ENCODE measurements at regions not wholly inside any gene's neighbourhood (a gene's known extent, or its start where the extent isn't known, plus 50 kb on each side); places are given as distances from the start of the nearest gene placed in this dataset.
"Not testable (repeated sequence)": the region's sequence is repeated elsewhere in the genome, so short reads cannot be mapped to it uniquely, and the experiment has no call there.

- H3K27ac ChIP-seq (ENCODE audit: low read depth in 2 of 2, low read length in 2 of 2), result no peak overlapping the region
- H3K9me3 ChIP-seq (ENCODE audit: control insufficient read depth in 2 of 2, low read length in 2 of 2), result no peaks in the 10 kb centered on the region
- no peak overlapping the region for H3K9ac ChIP-seq (ENCODE audit: low read depth in 1 of 2, low read length in 2 of 2)
- no peaks in the 10 kb centered on the region for H3K27me3 ChIP-seq (ENCODE audit: control insufficient read depth in 2 of 2, insufficient read depth in 2 of 2, low read length in 2 of 2)
- no peak overlapping the region for H3K4me3 ChIP-seq (ENCODE audit: low read length in 2 of 2)
- no peaks in the 10 kb centered on the region for H3K36me3 ChIP-seq (ENCODE audit: control insufficient read depth in 2 of 2, insufficient read depth in 2 of 2, low read length in 2 of 2)
- H3K4me1 ChIP-seq (ENCODE audit: control insufficient read depth in 2 of 2, insufficient read depth in 2 of 2, low read length in 2 of 2), result no peaks in the 10 kb centered on the region
Measured at GRCh38 chr5:120808135-120808534, 344.0 kb downstream of the PRR16 start.

- Histone ChIP-seq H3K27ac (ENCODE audit: low read depth in 2 of 2, low read length in 2 of 2) (no peak overlapping the region), H3K4me3 (ENCODE audit: low read length in 2 of 2) (no peak overlapping the region), H3K36me3 (ENCODE audit: control insufficient read depth in 2 of 2, insufficient read depth in 2 of 2, low read length in 2 of 2) (no peaks in the 10 kb centered on the region), H3K9ac (ENCODE audit: low read depth in 1 of 2, low read length in 2 of 2) (no peak overlapping the region), H3K4me1 (ENCODE audit: control insufficient read depth in 2 of 2, insufficient read depth in 2 of 2, low read length in 2 of 2) (no peaks in the 10 kb centered on the region), H3K9me3 (ENCODE audit: control insufficient read depth in 2 of 2, low read length in 2 of 2) (no peaks in the 10 kb centered on the region), H3K27me3 (ENCODE audit: control insufficient read depth in 2 of 2, insufficient read depth in 2 of 2, low read length in 2 of 2) (no peaks in the 10 kb centered on the region)
Measured at GRCh38 chr5:120808606-120809005, 344.5 kb downstream of the PRR16 start.

GRCh38 chr5:120813551-120813950 is 349.5 kb downstream of the PRR16 start:
- Histone ChIP-seq H3K27me3 (ENCODE audit: control insufficient read depth in 2 of 2, insufficient read depth in 2 of 2, low read length in 2 of 2) (no peaks in the 10 kb centered on the region), H3K27ac (ENCODE audit: low read depth in 2 of 2, low read length in 2 of 2) (no peak overlapping the region), H3K4me1 (ENCODE audit: control insufficient read depth in 2 of 2, insufficient read depth in 2 of 2, low read length in 2 of 2) (no peaks in the 10 kb centered on the region), H3K9me3 (ENCODE audit: control insufficient read depth in 2 of 2, low read length in 2 of 2) (no peaks in the 10 kb centered on the region), H3K4me3 (ENCODE audit: low read length in 2 of 2) (no peak overlapping the region), H3K36me3 (ENCODE audit: control insufficient read depth in 2 of 2, insufficient read depth in 2 of 2, low read length in 2 of 2) (no peaks in the 10 kb centered on the region), H3K9ac (ENCODE audit: low read depth in 1 of 2, low read length in 2 of 2) (no peak overlapping the region)

GRCh38 chr5:120817044-120817985 is 353.2 kb downstream of the PRR16 start:
- Histone ChIP-seq H3K36me3 (ENCODE audit: control insufficient read depth in 2 of 2, insufficient read depth in 2 of 2, low read length in 2 of 2) (no peaks in the 10 kb centered on the region), H3K27me3 (ENCODE audit: control insufficient read depth in 2 of 2, insufficient read depth in 2 of 2, low read length in 2 of 2) (no peaks in the 10 kb centered on the region), H3K4me3 (ENCODE audit: low read length in 2 of 2) (no peak overlapping the region), H3K9me3 (ENCODE audit: control insufficient read depth in 2 of 2, low read length in 2 of 2) (no peaks in the 10 kb centered on the region), H3K9ac (ENCODE audit: low read depth in 1 of 2, low read length in 2 of 2) (no peak overlapping the region), H3K4me1 (ENCODE audit: control insufficient read depth in 2 of 2, insufficient read depth in 2 of 2, low read length in 2 of 2) (no peaks in the 10 kb centered on the region), H3K27ac (ENCODE audit: low read depth in 2 of 2, low read length in 2 of 2) (no peak overlapping the region)

- Histone ChIP-seq H3K36me3 (ENCODE audit: control insufficient read depth in 2 of 2, insufficient read depth in 2 of 2, low read length in 2 of 2) (no peaks in the 10 kb centered on the region), H3K27me3 (ENCODE audit: control insufficient read depth in 2 of 2, insufficient read depth in 2 of 2, low read length in 2 of 2) (no peaks in the 10 kb centered on the region), H3K9me3 (ENCODE audit: control insufficient read depth in 2 of 2, low read length in 2 of 2) (no peaks in the 10 kb centered on the region), H3K4me3 (ENCODE audit: low read length in 2 of 2) (no peak overlapping the region), H3K9ac (ENCODE audit: low read depth in 1 of 2, low read length in 2 of 2) (no peak overlapping the region), H3K4me1 (ENCODE audit: control insufficient read depth in 2 of 2, insufficient read depth in 2 of 2, low read length in 2 of 2) (no peaks in the 10 kb centered on the region), H3K27ac (ENCODE audit: low read depth in 2 of 2, low read length in 2 of 2) (no peak overlapping the region)
Measured at GRCh38 chr5:120818128-120818527, 354.0 kb downstream of the PRR16 start.

GRCh38 chr5:120823328-120823727 is 359.2 kb downstream of the PRR16 start:
- Histone ChIP-seq H3K4me3 (ENCODE audit: low read length in 2 of 2) (no peak overlapping the region), H3K27me3 (ENCODE audit: control insufficient read depth in 2 of 2, insufficient read depth in 2 of 2, low read length in 2 of 2) (no peaks in the 10 kb centered on the region), H3K27ac (ENCODE audit: low read depth in 2 of 2, low read length in 2 of 2) (no peak overlapping the region), H3K9ac (ENCODE audit: low read depth in 1 of 2, low read length in 2 of 2) (no peak overlapping the region), H3K9me3 (ENCODE audit: control insufficient read depth in 2 of 2, low read length in 2 of 2) (no peaks in the 10 kb centered on the region), H3K36me3 (ENCODE audit: control insufficient read depth in 2 of 2, insufficient read depth in 2 of 2, low read length in 2 of 2) (no peaks in the 10 kb centered on the region), H3K4me1 (ENCODE audit: control insufficient read depth in 2 of 2, insufficient read depth in 2 of 2, low read length in 2 of 2) (no peaks in the 10 kb centered on the region)

GRCh38 chr5:120831646-120832045 is 367.5 kb downstream of the PRR16 start:
- H3K4me1 ChIP-seq (ENCODE audit: control insufficient read depth in 2 of 2, insufficient read depth in 2 of 2, low read length in 2 of 2); H3K4me3 ChIP-seq (ENCODE audit: low read length in 2 of 2); H3K36me3 ChIP-seq (ENCODE audit: control insufficient read depth in 2 of 2, insufficient read depth in 2 of 2, low read length in 2 of 2); H3K27me3 ChIP-seq (ENCODE audit: control insufficient read depth in 2 of 2, insufficient read depth in 2 of 2, low read length in 2 of 2); H3K9me3 ChIP-seq (ENCODE audit: control insufficient read depth in 2 of 2, low read length in 2 of 2); H3K9ac ChIP-seq (ENCODE audit: low read depth in 1 of 2, low read length in 2 of 2); H3K27ac ChIP-seq (ENCODE audit: low read depth in 2 of 2, low read length in 2 of 2): not testable (repeated sequence)

- no peak overlapping the region for H3K27ac ChIP-seq (ENCODE audit: low read depth in 2 of 2, low read length in 2 of 2)
- no peak overlapping the region for H3K9ac ChIP-seq (ENCODE audit: low read depth in 1 of 2, low read length in 2 of 2)
- no peaks in the 10 kb centered on the region for H3K27me3 ChIP-seq (ENCODE audit: control insufficient read depth in 2 of 2, insufficient read depth in 2 of 2, low read length in 2 of 2)
Measured at GRCh38 chr5:120841830-120842229, 377.7 kb downstream of the PRR16 start.

GRCh38 chr5:120843390-120843980 is 379.4 kb downstream of the PRR16 start:
- H3K4me3 ChIP-seq (ENCODE audit: low read length in 2 of 2), result no peak overlapping the region
- no peaks in the 10 kb centered on the region for H3K36me3 ChIP-seq (ENCODE audit: control insufficient read depth in 2 of 2, insufficient read depth in 2 of 2, low read length in 2 of 2)
- H3K27ac ChIP-seq (ENCODE audit: low read depth in 2 of 2, low read length in 2 of 2), result no peak overlapping the region
- no peaks in the 10 kb centered on the region for H3K4me1 ChIP-seq (ENCODE audit: control insufficient read depth in 2 of 2, insufficient read depth in 2 of 2, low read length in 2 of 2)
- H3K9me3 ChIP-seq (ENCODE audit: control insufficient read depth in 2 of 2, low read length in 2 of 2), result no peaks in the 10 kb centered on the region
- H3K9ac ChIP-seq (ENCODE audit: low read depth in 1 of 2, low read length in 2 of 2), result no peak overlapping the region
- no peaks in the 10 kb centered on the region for H3K27me3 ChIP-seq (ENCODE audit: control insufficient read depth in 2 of 2, insufficient read depth in 2 of 2, low read length in 2 of 2)

More at GRCh38 chr5:120841830-120842229, 377.7 kb downstream of the PRR16 start:
- Histone ChIP-seq H3K4me3 (ENCODE audit: low read length in 2 of 2) (no peak overlapping the region), H3K9me3 (ENCODE audit: control insufficient read depth in 2 of 2, low read length in 2 of 2) (no peaks in the 10 kb centered on the region), H3K36me3 (ENCODE audit: control insufficient read depth in 2 of 2, insufficient read depth in 2 of 2, low read length in 2 of 2) (no peaks in the 10 kb centered on the region), H3K4me1 (ENCODE audit: control insufficient read depth in 2 of 2, insufficient read depth in 2 of 2, low read length in 2 of 2) (no peaks in the 10 kb centered on the region)

- Histone ChIP-seq H3K4me1 (ENCODE audit: control insufficient read depth in 2 of 2, insufficient read depth in 2 of 2, low read length in 2 of 2) (no peaks in the 10 kb centered on the region), H3K27ac (ENCODE audit: low read depth in 2 of 2, low read length in 2 of 2) (no peak overlapping the region), H3K4me3 (ENCODE audit: low read length in 2 of 2) (no peak overlapping the region), H3K36me3 (ENCODE audit: control insufficient read depth in 2 of 2, insufficient read depth in 2 of 2, low read length in 2 of 2) (no peaks in the 10 kb centered on the region), H3K9me3 (ENCODE audit: control insufficient read depth in 2 of 2, low read length in 2 of 2) (no peaks in the 10 kb centered on the region), H3K9ac (ENCODE audit: low read depth in 1 of 2, low read length in 2 of 2) (no peak overlapping the region), H3K27me3 (ENCODE audit: control insufficient read depth in 2 of 2, insufficient read depth in 2 of 2, low read length in 2 of 2) (no peaks in the 10 kb centered on the region)
Measured at GRCh38 chr5:120848883-120849282, 384.8 kb downstream of the PRR16 start.

Measured in mucosa of rectum (tissue), 2 donors.